ENCODE measurements at regions not wholly inside any gene's neighbourhood (a gene's known extent, or its start where the extent isn't known, plus 50 kb on each side); places are given as distances from the start of the nearest gene placed in this dataset.
A peak's percentile ranks its signal among the peaks of the same experiment; 100 is the strongest.

DNA sequence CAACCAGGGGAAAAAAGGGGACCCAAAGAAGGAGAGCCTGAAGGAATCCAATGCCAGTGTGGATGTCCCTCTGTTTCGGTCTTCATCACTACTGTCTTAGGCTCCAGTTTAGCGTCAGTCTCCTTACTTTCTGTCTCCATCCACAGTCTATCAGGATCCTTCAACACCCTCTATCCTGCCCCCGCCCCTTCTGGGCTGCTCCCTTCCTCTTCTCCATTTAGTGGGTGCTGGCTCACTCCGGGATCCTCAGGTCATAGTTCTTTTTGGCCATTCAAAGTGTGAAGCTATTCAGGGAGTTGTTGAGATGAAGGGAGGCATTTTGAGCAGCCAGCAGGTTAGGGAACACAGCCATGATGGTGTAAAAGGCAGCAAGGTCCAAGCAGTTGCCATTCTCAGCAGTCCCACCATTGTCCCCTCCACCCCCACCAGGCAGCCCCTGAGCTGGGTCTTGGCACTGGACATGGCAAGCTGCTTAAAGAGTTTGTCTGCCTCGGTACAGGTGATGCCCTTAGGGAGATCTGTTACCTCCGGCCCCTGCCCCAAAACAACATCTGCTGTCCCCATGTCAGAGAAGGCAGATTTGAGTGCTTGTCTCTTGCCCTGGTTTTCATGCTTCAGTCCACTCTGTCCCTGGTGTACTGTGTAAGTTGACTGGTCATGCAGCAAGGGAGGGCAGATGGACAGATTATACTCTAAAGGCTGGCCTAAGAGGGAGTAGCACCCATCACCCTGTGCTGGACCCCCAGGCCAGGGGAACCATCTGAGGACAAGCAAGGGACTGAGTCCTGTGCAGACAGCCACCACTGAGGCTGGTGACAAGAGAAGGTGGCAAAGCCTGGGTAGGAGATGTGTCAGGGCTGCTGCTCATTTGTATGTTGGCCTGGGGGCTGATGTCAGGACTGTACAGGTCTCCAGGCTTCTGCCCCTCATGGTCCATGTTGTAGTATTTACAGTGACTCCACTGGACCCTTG is 842.0 kb downstream of the HACE1 start:
- no peak for DNase-seq

- no peak for DNase-seq
Measured at GRCh38 chr6:104014163-104014959, 845.4 kb downstream of the HACE1 start.

DNA sequence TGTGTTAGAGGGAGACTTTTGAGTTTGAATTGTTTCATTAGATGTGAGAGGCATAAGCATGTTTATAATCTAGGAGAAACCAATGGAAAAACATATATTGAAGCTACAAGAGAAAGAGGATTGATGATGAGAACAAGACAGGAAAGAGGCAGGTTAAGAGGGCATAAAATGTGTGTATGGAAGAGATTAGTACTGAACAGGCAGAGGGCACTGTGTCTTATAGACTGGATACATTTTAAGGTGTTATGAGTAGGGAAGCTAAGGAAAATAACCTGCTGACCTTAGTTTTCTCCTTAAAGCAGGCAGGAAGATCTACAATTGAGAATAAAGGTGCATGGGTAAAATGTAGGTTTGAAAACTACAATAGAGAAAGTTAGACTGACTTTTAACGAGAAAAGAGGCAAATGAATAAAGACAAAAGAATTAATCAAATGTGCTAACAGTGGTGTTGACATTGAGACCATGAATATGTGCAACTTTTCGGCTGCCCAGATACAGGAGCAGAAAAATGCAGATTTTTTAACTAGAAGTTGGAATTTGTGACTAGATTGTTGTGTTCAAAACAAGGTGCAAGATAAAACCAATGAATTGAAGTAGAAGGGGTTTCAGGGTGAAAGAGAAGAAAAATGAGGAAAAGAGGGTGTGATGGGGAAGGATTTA is 846.3 kb downstream of the HACE1 start:
- DNase-seq, result no peak

DNA sequence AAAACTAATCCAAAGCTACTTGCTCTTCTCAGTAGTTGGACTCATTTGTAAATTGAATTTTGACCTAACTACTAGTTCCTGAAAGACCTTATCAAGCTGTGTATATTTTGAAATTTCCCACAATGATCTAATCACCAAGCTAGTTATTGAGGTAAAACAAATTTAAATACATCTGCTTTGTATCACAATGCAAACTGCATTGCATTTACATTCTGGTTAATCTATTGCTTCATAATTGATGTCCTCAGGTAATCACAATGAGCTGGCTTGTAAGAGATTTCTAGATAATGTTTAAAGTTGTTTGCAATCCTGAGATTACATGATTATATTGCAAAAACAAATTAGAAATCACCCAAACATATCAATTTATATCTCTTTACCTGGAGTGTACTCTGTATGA is 848.8 kb downstream of the HACE1 start:
- DNase-seq, result no peak

DNA sequence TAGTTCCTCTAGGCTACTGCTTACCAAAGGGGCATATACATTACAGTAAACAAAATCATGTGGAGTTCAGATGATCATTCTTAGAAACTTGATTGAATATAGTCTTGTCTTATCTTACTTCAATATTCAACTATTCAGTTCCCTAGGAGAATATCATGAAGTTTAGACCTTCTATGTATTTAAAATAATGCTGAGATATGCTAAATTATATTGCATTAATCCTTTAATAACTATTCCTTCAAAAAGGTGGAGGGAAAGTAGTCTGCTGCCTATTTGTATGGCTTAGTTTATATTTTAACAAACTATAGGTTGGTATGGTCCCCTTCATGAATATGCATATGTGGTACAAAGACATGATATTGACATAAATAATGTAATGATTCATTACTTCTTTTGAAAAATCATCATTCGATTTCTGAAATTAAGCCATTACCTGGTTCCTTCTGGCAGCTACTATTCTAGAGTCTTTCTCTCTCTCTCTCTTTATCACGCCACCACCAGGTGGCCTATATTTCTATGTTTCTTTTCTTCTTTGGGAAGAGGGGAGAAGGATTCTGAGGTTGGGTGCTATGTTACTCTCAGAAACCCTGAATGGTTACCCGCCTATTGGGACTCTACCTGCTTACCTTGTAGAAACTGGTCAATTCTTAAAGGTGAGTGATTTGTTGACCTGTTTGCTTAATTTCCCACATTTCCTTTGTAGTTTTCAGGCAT is 855.8 kb downstream of the HACE1 start:
- DNase-seq, result no peak

DNA sequence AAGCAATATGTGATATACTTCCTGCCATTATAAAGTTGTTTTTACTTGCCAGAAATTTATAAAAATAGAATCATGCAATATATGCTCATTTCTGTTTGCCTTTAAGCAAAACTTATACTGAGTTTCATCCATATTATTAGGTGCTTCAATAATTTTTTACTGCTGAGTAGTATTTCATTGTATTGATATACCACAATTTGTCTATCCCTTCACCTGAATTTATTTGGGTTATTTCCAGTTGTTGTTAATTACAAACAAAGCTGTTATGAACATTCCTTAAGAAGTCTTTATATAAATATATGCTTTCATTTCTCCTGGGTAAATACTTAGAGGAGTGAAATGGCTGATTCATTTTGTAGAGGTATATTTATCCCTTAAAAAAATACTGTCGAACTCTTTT is 864.1 kb downstream of the HACE1 start:
- DNase-seq, result no peak

- DNase-seq, result no peak
Measured at GRCh38 chr6:103983860-103984259, 875.9 kb downstream of the HACE1 start.

DNA sequence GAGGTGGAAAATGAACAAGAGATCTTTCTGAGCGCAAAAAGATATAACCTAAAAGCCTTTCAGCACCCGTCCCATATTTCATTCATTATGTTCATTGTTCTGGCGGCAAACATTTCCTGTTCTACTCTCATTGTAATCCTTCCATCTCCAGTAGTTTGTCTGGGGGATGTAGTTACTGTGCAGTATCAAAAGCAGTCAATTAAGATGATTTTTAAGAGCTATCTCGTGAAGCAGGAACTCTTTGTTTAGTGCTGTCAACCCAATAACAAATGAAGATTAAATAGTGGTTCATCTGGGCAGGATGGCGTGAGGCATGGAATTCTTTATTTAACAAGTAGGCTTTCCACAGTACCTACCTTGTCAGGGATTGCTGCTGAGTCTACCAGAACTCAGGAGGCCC is 876.7 kb downstream of the HACE1 start:
- DNase-seq, result no peak

GRCh38 chr6:103982574-103982973 is 877.1 kb downstream of the HACE1 start:
- no peak for DNase-seq

- DNase-seq, result no peak
Measured at GRCh38 chr6:103979308-103979707, 880.4 kb downstream of the HACE1 start.

DNA sequence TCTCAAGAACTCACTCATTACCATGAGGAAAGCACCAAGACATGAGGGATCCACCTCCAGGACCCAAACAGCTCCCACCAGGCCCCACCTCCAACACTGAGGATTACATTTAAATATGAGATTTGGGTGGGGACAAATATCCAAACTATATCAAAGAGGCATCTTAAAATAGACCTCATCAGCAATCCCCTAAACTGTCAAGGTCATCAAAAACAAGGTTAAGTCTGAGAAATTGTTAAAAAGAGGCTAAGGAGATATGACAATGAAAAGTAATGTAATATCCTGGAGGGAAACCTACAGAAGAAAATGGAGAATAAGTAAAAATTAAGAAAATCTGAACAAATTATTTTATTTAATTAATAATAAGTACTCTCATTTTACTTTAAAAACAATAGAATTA is 922.3 kb downstream of the HACE1 start:
- DNase-seq, result no peak

DNA sequence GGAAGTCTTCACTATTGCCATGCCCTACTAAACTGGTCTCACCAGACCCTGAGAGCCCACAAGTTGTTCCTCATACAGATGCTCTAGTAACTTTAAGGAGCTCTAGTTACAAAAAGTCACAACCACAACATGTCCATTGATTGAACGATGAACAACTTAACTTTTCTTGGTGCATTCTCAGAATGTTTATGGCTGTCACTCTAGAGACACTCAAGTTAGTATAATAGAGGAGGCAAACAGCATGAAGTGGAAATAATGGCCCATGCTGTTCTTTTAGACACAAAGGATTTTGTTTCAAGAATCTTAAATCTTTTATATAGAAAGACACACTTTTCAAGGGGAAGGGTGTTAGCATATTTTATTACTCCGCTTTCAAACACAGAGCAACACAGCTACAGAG is 934.4 kb downstream of the HACE1 start:
- peak; percentile 91 for DNase-seq

GRCh38 chr6:103910018-103910417 is 949.7 kb downstream of the HACE1 start:
- DNase-seq, result no peak

DNA sequence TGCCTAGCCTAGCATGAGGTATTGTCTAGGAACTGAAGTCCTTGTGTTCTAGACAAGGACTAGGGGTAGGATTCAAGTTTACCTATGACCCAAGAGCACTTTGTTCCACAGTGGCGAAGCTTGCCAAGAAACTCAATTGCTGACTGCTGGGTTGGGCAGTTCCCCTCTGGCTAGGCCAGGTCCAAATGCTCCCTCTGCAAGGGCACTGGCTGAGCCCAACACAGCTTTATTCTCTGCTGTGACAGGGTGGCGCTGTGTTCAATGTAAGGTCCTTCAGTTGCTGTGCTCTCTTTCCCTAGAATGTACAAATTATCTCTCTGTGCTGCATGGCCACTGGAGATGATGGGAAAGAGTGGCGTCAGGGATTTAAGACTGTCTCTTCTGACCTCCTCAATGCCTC is 950.8 kb downstream of the HACE1 start:
- DNase-seq, result no peak

DNA sequence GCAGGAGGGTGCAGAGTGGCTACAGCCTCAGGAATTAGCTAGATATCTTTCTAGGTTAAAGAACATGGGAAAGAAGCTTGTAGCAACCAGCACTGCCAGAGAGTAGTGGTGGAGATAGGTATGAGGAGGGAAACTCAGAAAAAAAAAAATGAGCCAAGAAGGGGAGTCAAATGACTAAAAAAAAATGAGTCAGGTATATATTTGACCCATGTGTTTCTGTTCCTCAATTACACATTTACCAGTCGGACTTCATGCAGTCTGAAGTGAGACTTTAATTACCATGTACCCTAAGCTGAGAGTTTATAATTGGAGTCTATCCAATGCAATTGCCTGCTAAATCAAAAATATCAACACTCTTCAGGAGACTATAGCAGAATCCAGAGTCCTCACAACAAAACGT is 964.6 kb downstream of the HACE1 start:
- no peak for DNase-seq

GRCh38 chr6:103893141-103893581 is 966.6 kb downstream of the HACE1 start:
- no peak for DNase-seq

- no peak for DNase-seq
Measured at GRCh38 chr6:103886951-103887350, 972.8 kb downstream of the HACE1 start.

GRCh38 chr6:103885446-103885845 is 974.3 kb downstream of the HACE1 start:
- DNase-seq, result no peak

GRCh38 chr6:103879800-103880199 is 979.9 kb downstream of the HACE1 start:
- no peak for DNase-seq

DNA sequence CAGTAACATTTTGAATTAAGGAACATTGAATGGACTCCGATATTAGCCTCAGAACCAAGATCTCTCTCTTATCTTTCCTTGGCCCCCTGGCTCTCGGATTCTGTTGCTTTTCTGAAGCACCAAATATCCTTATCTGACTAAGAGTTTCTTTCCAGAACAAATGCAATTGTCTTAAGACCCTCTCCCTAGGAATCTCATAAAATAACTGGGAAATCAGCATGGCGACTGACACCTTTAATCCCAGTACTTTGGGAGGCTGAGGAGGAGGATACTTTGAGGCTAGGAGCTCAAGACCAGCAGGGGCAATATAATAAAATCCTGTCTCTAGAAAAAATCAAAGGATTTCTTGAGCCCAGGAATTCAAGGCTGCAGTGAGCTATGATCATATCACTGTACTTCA is 984.5 kb downstream of the HACE1 start:
- no peak for DNase-seq

DNA sequence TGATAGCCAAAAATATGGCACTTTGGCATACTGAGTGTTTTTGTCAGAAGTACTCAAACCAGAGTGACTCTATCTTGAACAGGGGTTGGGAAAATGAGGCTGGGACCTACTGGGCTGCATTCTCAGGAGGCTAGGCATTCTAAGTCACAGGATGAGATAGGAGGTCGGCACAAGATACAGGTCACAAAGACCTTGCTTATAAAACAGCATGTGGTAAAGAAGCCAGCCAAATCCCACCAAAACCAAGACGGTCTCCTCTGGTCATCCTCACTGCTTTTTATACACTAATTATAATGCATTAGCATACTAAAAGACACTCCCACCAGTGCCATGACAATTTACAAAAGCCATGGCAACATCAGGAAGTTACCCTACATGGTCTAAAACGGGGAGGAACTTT is 985.1 kb downstream of the HACE1 start:
- DNase-seq, result no peak

DNA sequence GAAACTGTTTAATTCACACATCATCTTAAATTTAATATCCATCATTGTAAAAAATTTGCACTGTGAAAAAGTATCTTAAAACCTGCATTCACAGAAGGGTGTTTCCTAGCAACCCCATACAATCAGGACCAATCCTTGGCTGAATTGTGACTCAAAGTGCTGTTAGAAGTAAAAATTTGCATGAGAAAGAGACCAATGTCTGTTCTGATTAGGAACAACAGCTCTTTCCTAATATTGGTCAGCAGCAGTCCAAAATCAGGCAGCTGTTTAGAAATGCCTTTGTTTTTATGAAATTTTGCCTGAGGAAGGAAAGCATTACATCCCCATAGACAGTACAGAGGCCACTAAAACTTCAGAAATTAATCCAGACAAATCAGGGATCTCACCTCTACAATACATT is 987.0 kb downstream of the HACE1 start:
- peak; percentile 83 for DNase-seq

DNA sequence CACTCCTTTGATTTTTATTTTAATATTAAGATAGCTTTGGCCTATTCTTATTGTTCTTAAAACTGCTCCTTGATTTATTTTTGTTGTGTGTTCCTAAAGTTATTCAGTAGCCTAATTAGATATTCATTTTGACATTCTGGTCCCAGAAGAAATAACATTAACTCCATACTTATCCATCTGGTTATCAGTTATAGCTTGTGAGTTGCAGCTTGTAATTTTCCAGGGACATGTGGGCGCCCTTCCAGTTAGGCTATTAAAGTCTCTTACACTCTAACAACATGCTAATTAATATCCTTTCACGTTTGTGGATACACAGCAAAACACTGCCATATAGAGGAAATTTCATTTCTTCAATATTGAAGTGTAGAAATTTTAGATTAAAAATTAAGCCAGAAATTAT is 987.5 kb downstream of the HACE1 start:
- peak; percentile 91 for DNase-seq
